ENCODE measurements at regions not wholly inside any gene's neighbourhood (a gene's known extent, or its start where the extent isn't known, plus 50 kb on each side); places are given as distances from the start of the nearest gene placed in this dataset.
"Not testable (repeated sequence)": the region's sequence is repeated elsewhere in the genome, so short reads cannot be mapped to it uniquely, and the experiment has no call there.

GRCh38 chr1:30372792-30373433 lies 350.5 kb downstream of the MATN1 start:
- H3K27ac Mint-ChIP-seq, result no peak overlapping the region
- H3K4me1 Mint-ChIP-seq (ENCODE audit: low read depth), result no peaks in the 10 kb centered on the region
- intact Hi-C loops (cut with micrococcal nuclease), result no loop called here
- DNase-seq (ENCODE audit: low spot score), result no peak
- H3K36me3 Mint-ChIP-seq (ENCODE audit: low read depth), result no peaks in the 10 kb centered on the region
- H3K4me3 Mint-ChIP-seq, result no peak overlapping the region
- no peaks in the 10 kb centered on the region for H3K9me3 Mint-ChIP-seq
- no peaks in the 10 kb centered on the region for H3K27me3 Mint-ChIP-seq (ENCODE audit: insufficient read depth)

GRCh38 chr1:30371888-30372791 lies 351.2 kb downstream of the MATN1 start:
- Mint-ChIP-seq H3K36me3 (ENCODE audit: low read depth) (no peaks in the 10 kb centered on the region), H3K9me3 (no peaks in the 10 kb centered on the region), H3K4me3 (no peak overlapping the region), H3K27me3 (ENCODE audit: insufficient read depth) (no peaks in the 10 kb centered on the region), H3K4me1 (ENCODE audit: low read depth) (no peaks in the 10 kb centered on the region), H3K27ac (no peak overlapping the region)
- no peak for DNase-seq (ENCODE audit: low spot score)
- intact Hi-C loops (cut with micrococcal nuclease), result no loop called here

- H3K4me3 Mint-ChIP-seq, result no peak overlapping the region
- H3K9me3 Mint-ChIP-seq, result no peaks in the 10 kb centered on the region
- no peak overlapping the region for H3K27ac Mint-ChIP-seq
- intact Hi-C loops (cut with micrococcal nuclease), result no loop called here
- no peaks in the 10 kb centered on the region for H3K4me1 Mint-ChIP-seq (ENCODE audit: low read depth)
- no peak for DNase-seq (ENCODE audit: low spot score)
- H3K27me3 Mint-ChIP-seq (ENCODE audit: insufficient read depth), result no peaks in the 10 kb centered on the region
- no peaks in the 10 kb centered on the region for H3K36me3 Mint-ChIP-seq (ENCODE audit: low read depth)
Observed at GRCh38 chr1:30371179-30371788, 352.1 kb downstream of the MATN1 start.

DNA sequence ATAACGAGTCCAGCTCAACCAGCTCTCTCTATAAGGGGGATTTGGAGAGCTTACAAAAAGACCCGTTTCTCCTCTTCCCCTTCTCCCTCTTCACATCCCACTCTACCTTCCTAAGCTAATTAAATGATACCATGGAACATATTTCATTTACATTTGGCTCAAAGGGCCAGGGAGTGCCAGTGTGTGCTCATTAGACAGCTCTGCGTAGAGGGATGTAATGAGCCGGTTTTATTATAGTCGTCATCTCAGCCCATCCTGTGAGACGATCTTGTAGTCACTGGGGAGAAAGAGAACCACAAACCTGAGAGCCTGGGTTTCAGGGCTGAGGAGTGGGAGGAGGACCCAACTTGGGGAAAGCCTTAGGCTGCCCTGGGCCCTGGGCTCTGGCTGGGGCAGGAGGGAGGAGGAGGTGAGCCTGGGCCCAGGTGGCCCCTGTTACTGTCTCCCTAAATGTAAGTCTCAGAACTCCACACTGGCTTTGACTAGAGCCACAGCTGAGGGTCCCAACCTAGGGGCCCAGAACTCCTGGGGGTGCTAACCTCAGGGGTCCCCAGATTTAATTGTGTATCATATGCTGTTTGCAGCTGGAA lies 354.6 kb downstream of the MATN1 start:
- H3K9me3 Mint-ChIP-seq, result no peaks in the 10 kb centered on the region
- no peaks in the 10 kb centered on the region for H3K4me1 Mint-ChIP-seq (ENCODE audit: low read depth)
- DNase-seq (ENCODE audit: low spot score), result no peak
- no peaks in the 10 kb centered on the region for H3K27me3 Mint-ChIP-seq (ENCODE audit: insufficient read depth)
- H3K27ac Mint-ChIP-seq, result no peak overlapping the region
- no peak overlapping the region for H3K4me3 Mint-ChIP-seq
- H3K36me3 Mint-ChIP-seq (ENCODE audit: low read depth), result no peaks in the 10 kb centered on the region
- intact Hi-C loops (cut with micrococcal nuclease), result no loop called here

GRCh38 chr1:30366911-30367310 lies 356.5 kb downstream of the MATN1 start:
- Mint-ChIP-seq H3K4me1 (ENCODE audit: low read depth) (no peaks in the 10 kb centered on the region), H3K4me3 (no peak overlapping the region), H3K27ac (no peak overlapping the region), H3K9me3 (no peaks in the 10 kb centered on the region), H3K27me3 (ENCODE audit: insufficient read depth) (no peaks in the 10 kb centered on the region), H3K36me3 (ENCODE audit: low read depth) (no peaks in the 10 kb centered on the region)
- intact Hi-C loops (cut with micrococcal nuclease), result no loop called here
- no peak for DNase-seq (ENCODE audit: low spot score)

GRCh38 chr1:30366199-30366598 lies 357.2 kb downstream of the MATN1 start:
- Mint-ChIP-seq H3K27ac (no peak overlapping the region), H3K36me3 (ENCODE audit: low read depth) (no peaks in the 10 kb centered on the region), H3K27me3 (ENCODE audit: insufficient read depth) (no peaks in the 10 kb centered on the region), H3K9me3 (no peaks in the 10 kb centered on the region), H3K4me3 (no peak overlapping the region), H3K4me1 (ENCODE audit: low read depth) (no peaks in the 10 kb centered on the region)
- intact Hi-C loops (cut with micrococcal nuclease), result no loop called here
- no peak for DNase-seq (ENCODE audit: low spot score)

GRCh38 chr1:30365596-30365995 lies 357.8 kb downstream of the MATN1 start:
- Mint-ChIP-seq H3K36me3 (ENCODE audit: low read depth) (no peaks in the 10 kb centered on the region), H3K4me1 (ENCODE audit: low read depth) (no peaks in the 10 kb centered on the region), H3K9me3 (no peaks in the 10 kb centered on the region), H3K4me3 (no peak overlapping the region), H3K27me3 (ENCODE audit: insufficient read depth) (no peaks in the 10 kb centered on the region), H3K27ac (no peak overlapping the region)
- no peak for DNase-seq (ENCODE audit: low spot score)
- intact Hi-C loops (cut with micrococcal nuclease), result no loop called here

GRCh38 chr1:30363031-30363430 lies 360.4 kb downstream of the MATN1 start:
- Mint-ChIP-seq H3K27me3 (ENCODE audit: insufficient read depth) (no peaks in the 10 kb centered on the region), H3K9me3 (no peaks in the 10 kb centered on the region), H3K27ac (no peak overlapping the region), H3K4me1 (ENCODE audit: low read depth) (no peaks in the 10 kb centered on the region), H3K36me3 (ENCODE audit: low read depth) (no peaks in the 10 kb centered on the region), H3K4me3 (no peak overlapping the region)
- intact Hi-C loops (cut with micrococcal nuclease), result no loop called here
- DNase-seq (ENCODE audit: low spot score), result no peak

GRCh38 chr1:30362603-30362990 lies 360.8 kb downstream of the MATN1 start:
- H3K27ac Mint-ChIP-seq, result no peak overlapping the region
- no peak for DNase-seq (ENCODE audit: low spot score)
- H3K27me3 Mint-ChIP-seq (ENCODE audit: insufficient read depth), result no peaks in the 10 kb centered on the region
- intact Hi-C loops (cut with micrococcal nuclease), result no loop called here
- no peaks in the 10 kb centered on the region for H3K9me3 Mint-ChIP-seq
- no peaks in the 10 kb centered on the region for H3K36me3 Mint-ChIP-seq (ENCODE audit: low read depth)
- no peaks in the 10 kb centered on the region for H3K4me1 Mint-ChIP-seq (ENCODE audit: low read depth)
- H3K4me3 Mint-ChIP-seq, result no peak overlapping the region

DNA sequence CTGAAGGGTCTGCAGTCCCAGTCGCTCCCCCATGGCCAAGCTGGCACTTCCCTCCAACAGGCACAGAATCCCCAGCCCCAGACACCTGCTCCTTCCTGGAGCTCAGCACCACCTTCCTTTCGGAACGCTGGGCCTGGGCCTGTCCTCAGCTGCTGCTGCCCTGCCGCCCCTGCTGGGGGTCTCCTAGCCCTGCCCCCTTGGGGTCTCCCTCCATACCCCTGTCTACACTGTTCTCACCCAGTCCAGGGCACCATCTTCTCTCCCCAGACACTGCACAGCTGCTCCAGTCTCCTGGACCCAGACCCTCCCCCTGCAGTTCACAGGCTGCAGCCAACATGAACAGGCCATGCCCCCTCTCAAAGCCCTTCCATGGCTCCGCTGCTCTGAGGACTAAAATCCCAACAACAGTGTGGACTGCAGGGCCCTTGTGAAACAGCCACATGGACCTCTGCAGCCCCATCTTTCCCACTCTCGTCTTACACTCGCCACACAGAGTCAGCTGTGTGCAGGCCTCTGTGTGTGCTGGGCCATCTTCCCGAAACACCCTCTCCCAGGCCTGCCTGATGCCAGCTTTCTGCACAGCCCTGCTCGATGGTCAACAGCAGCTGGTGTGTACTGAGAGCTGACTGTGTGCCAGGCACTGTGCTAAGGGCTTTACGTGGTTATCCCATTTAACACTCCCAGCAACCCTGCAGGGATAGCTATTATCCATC lies 361.3 kb downstream of the MATN1 start:
- not testable (repeated sequence) for H3K4me1 Mint-ChIP-seq (ENCODE audit: low read depth); H3K27ac Mint-ChIP-seq

DNA sequence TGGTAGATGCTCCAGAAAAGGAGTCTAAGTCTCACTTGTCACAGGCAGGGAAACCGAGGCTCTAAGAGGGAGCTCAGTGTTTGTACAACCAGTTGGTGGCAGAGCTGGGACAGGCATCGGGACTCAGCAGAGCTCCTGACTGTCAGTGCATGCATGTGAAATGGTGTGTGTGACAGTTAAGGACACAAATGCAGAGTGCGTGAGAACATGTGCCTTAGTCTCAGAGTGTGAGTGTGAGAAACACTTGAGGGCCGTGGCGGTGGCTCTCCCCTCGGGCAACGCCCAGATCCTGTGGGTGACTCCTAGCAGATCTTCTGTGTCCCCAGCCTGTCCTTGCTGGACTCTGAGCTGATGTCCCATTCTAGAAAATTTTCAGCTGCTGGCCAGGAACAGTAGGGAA lies 362.6 kb downstream of the MATN1 start:
- Mint-ChIP-seq H3K27me3 (ENCODE audit: insufficient read depth) (no peaks in the 10 kb centered on the region), H3K9me3 (no peaks in the 10 kb centered on the region), H3K4me3 (no peak overlapping the region), H3K4me1 (ENCODE audit: low read depth) (no peaks in the 10 kb centered on the region), H3K36me3 (ENCODE audit: low read depth) (no peaks in the 10 kb centered on the region), H3K27ac (no peak overlapping the region)
- DNase-seq (ENCODE audit: low spot score), result no peak
- intact Hi-C loops (cut with micrococcal nuclease), result no loop called here

More for the DNA sequence above, 361.3 kb downstream of the MATN1 start:
- DNase-seq (ENCODE audit: low spot score); intact Hi-C loops (cut with micrococcal nuclease); H3K4me3 Mint-ChIP-seq; H3K36me3 Mint-ChIP-seq (ENCODE audit: low read depth); H3K9me3 Mint-ChIP-seq; H3K27me3 Mint-ChIP-seq (ENCODE audit: insufficient read depth): not testable (repeated sequence)

GRCh38 chr1:30360281-30360680 lies 363.1 kb downstream of the MATN1 start:
- H3K27me3 Mint-ChIP-seq (ENCODE audit: insufficient read depth), result peaks cover 2% of the 10 kb centered on the region
- DNase-seq (ENCODE audit: low spot score), result no peak
- no peaks in the 10 kb centered on the region for H3K4me1 Mint-ChIP-seq (ENCODE audit: low read depth)
- no peak overlapping the region for H3K4me3 Mint-ChIP-seq
- no peaks in the 10 kb centered on the region for H3K9me3 Mint-ChIP-seq
- H3K36me3 Mint-ChIP-seq (ENCODE audit: low read depth), result no peaks in the 10 kb centered on the region
- intact Hi-C loops (cut with micrococcal nuclease), result no loop called here
- no peak overlapping the region for H3K27ac Mint-ChIP-seq

Measured in activated T-helper 1 cell treated with anti-CD3 and anti-CD28 coated beads, Interleukin-12 subunit alpha, Interleukin-12 subunit beta, Interleukin-2, Interleukin-4 antibody, amounts not matched to agents 30 ng/mL and 10 ng/mL and 1 ng/mL, durations not matched to agents 14 hours and 24 hours and 36 hours (primary cell).